Uterus (tissue), 3 donors: ENCODE measurements at regions not wholly inside any gene's neighbourhood (a gene's known extent, or its start where the extent isn't known, plus 50 kb on each side); places are given as distances from the start of the nearest gene placed in this dataset.

ENCODE experiments used
- DNase-seq, 2 donors: peaks; one replicate each; pipeline ENCODE4 v3.0.0-alpha.2; 2019 to 2020
- H3K27ac ChIP-seq, 2 donors: fragments of 200-600 bp; sonication (generic); 1 replicate in 1 of 2; 2 replicates in 1 of 2; pipeline ENCODE4 v1.5.1; 2016 to 2018
- H3K27me3 ChIP-seq, 2 donors: fragments of 200-600 bp; sonication (generic); one replicate each; pipeline ENCODE4 v1.5.1; 2018 to 2019; ENCODE audit warnings: control low read depth in 1 of 2
- H3K36me3 ChIP-seq, 2 donors: fragments of 200-600 bp; sonication (generic); one replicate each; pipeline ENCODE4 v1.5.1; 2019; ENCODE audit warnings: control low read depth in 1 of 2
- H3K4me1 ChIP-seq, 2 donors: fragments of 200-600 bp; sonication (generic); one replicate each; pipeline ENCODE4 v1.5.1; 2018 to 2019; ENCODE audit warnings: control low read depth in 1 of 2
- H3K4me3 ChIP-seq, 2 donors: fragments of 200-600 bp; sonication (generic); 1 replicate in 1 of 2; 2 replicates in 1 of 2; pipeline ENCODE4 v1.5.1; 2018 to 2019; ENCODE audit warnings: mild to moderate bottlenecking in 1 of 2
- H3K9me3 ChIP-seq, 2 donors: fragments of 200-600 bp; sonication (generic); one replicate each; pipeline ENCODE4 v1.5.1; 2019; ENCODE audit warnings: control low read depth in 1 of 2
- CTCF ChIP-seq, 4 experiments: fragments of 200-600 bp in 2 of 4; fragments of 450-650 bp in 2 of 4; sonication (generic) in 2 of 4; IDR thresholded peaks; one replicate each; pipeline ENCODE4 v1.5.1; 2016 to 2019; ENCODE audit warnings: antibody characterized with exemption in 4 of 4, mild to moderate bottlenecking in 2 of 4, moderate library complexity in 1 of 4
- POLR2A ChIP-seq, 2 donors: fragments of 450-650 bp; IDR thresholded peaks; one replicate each; pipeline ENCODE4 v1.6.1; 2016; ENCODE audit warnings: antibody characterized with exemption in 2 of 2, mild to moderate bottlenecking in 1 of 2, moderate library complexity in 1 of 2
- intact Hi-C: fragments of 100-400 bp; cut with DNase I; formaldehyde crosslinking; loops from one replicate; pipeline ENCODE4 v1.15.1; 2023; ENCODE audit warnings: low total_unique reads
- donor health status: DM: yes; HTN: yes; CAD: no.

- intact Hi-C loops = no loop called here
- TF ChIP-seq POLR2A (IDR thresholded peaks at IDR 0.05) (no peak), CTCF (IDR thresholded peaks at IDR 0.05) (no peak)
- Histone ChIP-seq H3K4me3 (no peak overlapping the region), H3K36me3 (no peaks in the 10 kb centered on the region), H3K9me3 (no peaks in the 10 kb centered on the region), H3K4me1 (no peaks in the 10 kb centered on the region), H3K27me3 (no peaks in the 10 kb centered on the region), H3K27ac (no peak overlapping the region)
- DNase-seq = no peak
Observed at GRCh38 chr4:123229286-123229685, 167.3 kb upstream of the SPRY1 start.

- Histone ChIP-seq H3K9me3 (no peaks in the 10 kb centered on the region), H3K27ac (no peak overlapping the region), H3K27me3 (no peaks in the 10 kb centered on the region), H3K4me3 (no peak overlapping the region), H3K36me3 (no peaks in the 10 kb centered on the region), H3K4me1 (no peaks in the 10 kb centered on the region)
- intact Hi-C loops = no loop called here
- TF ChIP-seq POLR2A (IDR thresholded peaks at IDR 0.05) (no peak), CTCF (IDR thresholded peaks at IDR 0.05) (no peak)
- no peak for DNase-seq
Observed at GRCh38 chr4:123230061-123230460, 166.5 kb upstream of the SPRY1 start.

- Histone ChIP-seq H3K9me3 (no peaks in the 10 kb centered on the region), H3K27ac (no peak overlapping the region), H3K4me3 (no peak overlapping the region), H3K27me3 (no peaks in the 10 kb centered on the region), H3K4me1 (no peaks in the 10 kb centered on the region), H3K36me3 (no peaks in the 10 kb centered on the region)
- TF ChIP-seq POLR2A (IDR thresholded peaks at IDR 0.05) (no peak), CTCF (IDR thresholded peaks at IDR 0.05) (no peak)
- intact Hi-C loops = no loop called here
- no peak for DNase-seq
Observed at GRCh38 chr4:123232439-123232838, 164.2 kb upstream of the SPRY1 start.

GRCh38 chr4:123233136-123233768 is 163.3 kb upstream of the SPRY1 start:
- H3K27ac ChIP-seq = peak overlapping the region in 1 of 2 donors; percentile 12
- H3K27me3 ChIP-seq = no peaks in the 10 kb centered on the region
- H3K4me3 ChIP-seq = no peak overlapping the region
- no peak for TF ChIP-seq POLR2A (IDR thresholded peaks at IDR 0.05)
- no peak for TF ChIP-seq CTCF (IDR thresholded peaks at IDR 0.05)
- intact Hi-C loops = no loop called here
- H3K4me1 ChIP-seq = no peaks in the 10 kb centered on the region
- no peaks in the 10 kb centered on the region for H3K36me3 ChIP-seq
- DNase-seq = no peak
- no peaks in the 10 kb centered on the region for H3K9me3 ChIP-seq

- Histone ChIP-seq H3K36me3 (no peaks in the 10 kb centered on the region), H3K9me3 (no peaks in the 10 kb centered on the region), H3K27ac (no peak overlapping the region), H3K4me3 (no peak overlapping the region), H3K27me3 (no peaks in the 10 kb centered on the region), H3K4me1 (no peaks in the 10 kb centered on the region)
- TF ChIP-seq CTCF (IDR thresholded peaks at IDR 0.05) = no peak
- TF ChIP-seq POLR2A (IDR thresholded peaks at IDR 0.05) = no peak
- intact Hi-C loops = no loop called here
- no peak for DNase-seq
Observed at GRCh38 chr4:123234955-123235354, 161.6 kb upstream of the SPRY1 start.
